IMR-90 (cell line): ENCODE measurements at regions not wholly inside any gene's neighbourhood (a gene's known extent, or its start where the extent isn't known, plus 50 kb on each side); places are given as distances from the start of the nearest gene placed in this dataset.

Source experiments
- ATAC-seq: fragments of 200-7000 bp; cut with Tn5 transposase; 2 replicates; pipeline ENCODE4 v1.9.1; 2020; ENCODE audit warnings: low read depth, mild to moderate bottlenecking, moderate library complexity
- BruUV-seq: library from RNA; stranded (reverse); fragments of 400-500 nt; replicated peaks from 2 replicates; lab custom pipeline; 2021; lab: Mats Ljungman, UMichigan
- CTCF ChIA-PET: fragments of 300-600 bp; formaldehyde crosslinking; extraction: SDS; loops from one replicate; lab custom pipeline; 2021; ENCODE audit warnings: antibody characterized with exemption; lab: Yijun Ruan, JAX
- POLR2A ChIA-PET: fragments of 300-600 bp; sonication (Branson Sonifier 250); formaldehyde crosslinking; loops from one replicate; lab custom pipeline; 2022; ENCODE audit warnings: antibody characterized with exemption; ENCODE audit not compliant: unreplicated experiment; lab: Charles Lee
- DNase-seq: peaks from one replicate; pipeline ENCODE4 v3.0.0; 2013
- H2AFZ ChIP-seq: replicated peaks from 2 replicates; pipeline ENCODE3; 2013; ENCODE audit warnings: low read length, mild to moderate bottlenecking; ENCODE audit not compliant: poor library complexity
- H2AK5ac ChIP-seq: 2 replicates; pipeline ENCODE4 v1.6.1; 2013; ENCODE audit warnings: low read depth, low read length, inconsistent platforms
- H2AK9ac ChIP-seq: replicated peaks from 2 replicates; pipeline ENCODE3; 2013; ENCODE audit warnings: mild to moderate bottlenecking, low read depth, low read length, moderate library complexity; ENCODE audit not compliant: poor library complexity
- H2BK120ac ChIP-seq: 2 replicates; pipeline ENCODE4 v1.6.1; 2013; ENCODE audit warnings: low read depth, low read length, inconsistent platforms
- H2BK15ac ChIP-seq: 3 replicates; pipeline ENCODE4 v1.6.1; 2013; ENCODE audit warnings: low read depth, low read length, inconsistent platforms
- H2BK20ac ChIP-seq: 2 replicates; pipeline ENCODE4 v1.6.1; 2013; ENCODE audit warnings: low read depth, mild to moderate bottlenecking, inconsistent platforms, low read length, moderate library complexity
- H2BK5ac ChIP-seq: 2 replicates; pipeline ENCODE4 v1.6.1; 2013; ENCODE audit warnings: mild to moderate bottlenecking, low read depth, low read length, inconsistent platforms; ENCODE audit not compliant: poor library complexity, severe bottlenecking
- H3K14ac ChIP-seq: replicated peaks from 2 replicates; pipeline ENCODE4 v1.6.1; 2013; ENCODE audit warnings: low read depth, low read length, inconsistent platforms
- H3K18ac ChIP-seq: 2 replicates; pipeline ENCODE4 v1.6.1; 2013; ENCODE audit warnings: low read depth, low read length, control low read depth
- H3K23ac ChIP-seq: 2 replicates; pipeline ENCODE4 v1.6.1; 2013; ENCODE audit warnings: low read depth, low read length, inconsistent platforms
- H3K27ac ChIP-seq: 2 replicates; pipeline ENCODE4 v1.5.1; 2013; ENCODE audit warnings: mild to moderate bottlenecking, control low read depth, low read length; ENCODE audit not compliant: insufficient read depth
- H3K27me3 ChIP-seq: 2 replicates; pipeline ENCODE4 v1.6.1; 2013; ENCODE audit warnings: low read length; ENCODE audit not compliant: control insufficient read depth, insufficient read depth
- H3K36me3 ChIP-seq: 2 replicates; pipeline ENCODE4 v1.6.1; 2013; ENCODE audit warnings: low read length, mixed read lengths; ENCODE audit not compliant: control insufficient read depth, insufficient read depth
- H3K4ac ChIP-seq: 2 replicates; pipeline ENCODE4 v1.6.1; 2013; ENCODE audit warnings: low read depth, low read length, inconsistent platforms
- H3K4me1 ChIP-seq: 2 replicates; pipeline ENCODE4 v1.6.1; 2013; ENCODE audit warnings: low read length, mixed read lengths; ENCODE audit not compliant: control insufficient read depth, insufficient read depth
- H3K4me2 ChIP-seq: 2 replicates; pipeline ENCODE4 v1.6.1; 2013; ENCODE audit warnings: low read depth, mild to moderate bottlenecking, control low read depth, low read length, moderate library complexity
- H3K4me3 ChIP-seq: 2 replicates; pipeline ENCODE4 v1.5.1; 2013; ENCODE audit warnings: low read depth, mild to moderate bottlenecking, control low read depth, low read length, moderate library complexity; ENCODE audit not compliant: insufficient read depth
- H3K56ac ChIP-seq: 2 replicates; pipeline ENCODE4 v1.6.1; 2013; ENCODE audit warnings: low read length, inconsistent platforms; ENCODE audit not compliant: insufficient read depth; ENCODE audit errors: extremely low read depth
- H3K79me1 ChIP-seq, 2 experiments: 2 replicates each; pipeline ENCODE4 v1.6.1; 2013; ENCODE audit warnings: low read length in 2 of 2, inconsistent platforms in 1 of 2, low read depth in 1 of 2
- H3K9ac ChIP-seq: 2 replicates; pipeline ENCODE4 v1.6.1; 2013; ENCODE audit warnings: low read depth, low read length, control low read depth
- H3K9me1 ChIP-seq: 2 replicates; pipeline ENCODE4 v1.6.1; 2013; ENCODE audit warnings: low read length, inconsistent platforms; ENCODE audit not compliant: insufficient read depth
- H3K9me3 ChIP-seq: 2 replicates; pipeline ENCODE4 v1.6.1; 2013; ENCODE audit warnings: low read length; ENCODE audit not compliant: control insufficient read depth, insufficient read depth
- H4K20me1 ChIP-seq: 2 replicates; pipeline ENCODE4 v1.6.1; 2013; ENCODE audit warnings: low read length, inconsistent platforms; ENCODE audit not compliant: insufficient read depth
- H4K5ac ChIP-seq: 2 replicates; pipeline ENCODE4 v1.6.1; 2013; ENCODE audit warnings: mild to moderate bottlenecking, low read depth, low read length, control low read depth
- H4K8ac ChIP-seq, 2 experiments: 2 replicates each; pipeline ENCODE4 v1.6.1; 2013; ENCODE audit warnings: low read depth in 2 of 2, low read length in 2 of 2, control low read depth in 1 of 2, inconsistent platforms in 1 of 2
- H4K91ac ChIP-seq: 2 replicates; pipeline ENCODE4 v1.6.1; 2013; ENCODE audit warnings: low read depth, low read length, inconsistent platforms; ENCODE audit not compliant: insufficient read depth
- BHLHE40 ChIP-seq: fragments of 150-350 bp; IDR thresholded peaks from 2 replicates; pipeline ENCODE4 v1.6.1; 2016; ENCODE audit warnings: mild to moderate bottlenecking, low read depth, low read length
- CEBPB ChIP-seq: IDR thresholded peaks from 2 replicates; pipeline ENCODE4 v1.6.1; 2012; ENCODE audit warnings: low read depth, low read length, improper control_type of control experiment
- CTCF ChIP-seq: conservative IDR thresholded peaks from 2 replicates; pipeline ENCODE4 v1.5.1; 2012; ENCODE audit warnings: mild to moderate bottlenecking, low read depth, low read length, improper control_type of control experiment
- FOS ChIP-seq: fragments of 150-350 bp; IDR thresholded peaks from 2 replicates; pipeline ENCODE4 v1.6.1; 2016; ENCODE audit warnings: low read depth, low read length
- MXI1 ChIP-seq: IDR thresholded peaks from 2 replicates; pipeline ENCODE4 v1.6.1; 2012; ENCODE audit warnings: low read depth, mild to moderate bottlenecking, low read length, moderate library complexity, borderline replicate concordance
- POLR2A ChIP-seq: IDR thresholded peaks from 2 replicates; pipeline ENCODE4 v1.6.1; 2012; ENCODE audit warnings: mild to moderate bottlenecking, low read depth, low read length
- RAD21 ChIP-seq: IDR thresholded peaks from 2 replicates; pipeline ENCODE4 v1.6.1; 2012; ENCODE audit warnings: low read length, improper control_type of control experiment
- RCOR1 ChIP-seq: IDR thresholded peaks from 2 replicates; pipeline ENCODE4 v1.6.1; 2012; ENCODE audit warnings: mild to moderate bottlenecking, low read length, improper control_type of control experiment; ENCODE audit not compliant: insufficient replicate concordance
- RFX5 ChIP-seq: IDR thresholded peaks from 2 replicates; pipeline ENCODE4 v1.8.0; 2012; ENCODE audit warnings: low read depth, mild to moderate bottlenecking, low read length, moderate library complexity
- USF2 ChIP-seq: fragments of 150-350 bp; IDR thresholded peaks from 2 replicates; pipeline ENCODE4 v1.6.1; 2017; ENCODE audit warnings: mild to moderate bottlenecking, antibody characterized with exemption, low read length, low read depth
- WGBS, 2 experiments: methylation state at CpG; one replicate each; pipeline versions ENCODE4 v1.1.5 to v1.1.7; 2013; ENCODE audit warnings: missing lambda C conversion rate in 2 of 2; ENCODE audit not compliant: insufficient read length in 1 of 2; ENCODE audit errors: extremely low coverage in 2 of 2; 5-methylcytosine and 5-hydroxymethylcytosine counted together
- dilution Hi-C: fragments of 300-500 bp; cut with HindIII; formaldehyde crosslinking; loops from one replicate; pipeline ENCODE4 v1.14.3; 2018; ENCODE audit warnings: low sequenced_read_pairs; ENCODE audit not compliant: unreplicated experiment
- in situ Hi-C: fragments of 300-500 bp; cut with MboI; formaldehyde crosslinking; loops from 3 replicates; pipeline ENCODE4 v1.14.3; 2019; ENCODE audit warnings: low sequenced_read_pairs, inconsistent platforms, mixed read lengths
- intact Hi-C: fragments of 100-400 bp; cut with micrococcal nuclease; formaldehyde crosslinking; loops from 2 replicates; pipeline ENCODE4 v1.10.0; 2022

GRCh38 chr2:128628996-128629395 lies 310.3 kb upstream of the HS6ST1 start:
- ATAC-seq (no peak), DNase-seq (no peak)
- Histone ChIP-seq H3K18ac (no peak overlapping the region), H4K91ac (no peak overlapping the region), H3K23ac (no peak overlapping the region), H2BK5ac (no peak overlapping the region), H3K79me1 (no peaks in the 10 kb centered on the region), H3K27ac (no peak overlapping the region), H2BK15ac (no peak overlapping the region), H3K4ac (no peak overlapping the region), H3K4me2 (no peak overlapping the region), H3K9me3 (no peaks in the 10 kb centered on the region), H2BK120ac (no peak overlapping the region), H4K8ac (no peak overlapping the region), H4K20me1 (no peaks in the 10 kb centered on the region), H2AK9ac (no peak overlapping the region), H3K14ac (no peak overlapping the region), H4K5ac (no peak overlapping the region), H3K9me1 (no peaks in the 10 kb centered on the region), H3K27me3 (peaks cover 3% of the 10 kb centered on the region), H3K36me3 (no peaks in the 10 kb centered on the region), H2AK5ac (no peak overlapping the region), H2AFZ (no peak overlapping the region), H3K4me3 (no peak overlapping the region), H3K9ac (no peak overlapping the region), H3K56ac (no peak overlapping the region), H3K4me1 (peaks cover 8% of the 10 kb centered on the region), H2BK20ac (no peak overlapping the region)
- TF ChIP-seq MXI1 (no peak), CEBPB (no peak), RCOR1 (no peak), USF2 (no peak), POLR2A (no peak), CTCF (no peak), RFX5 (no peak), RAD21 (no peak), BHLHE40 (no peak), FOS (no peak)
- in situ Hi-C loops (loop anchor here (10.0 kb wide), 1 partner anchor 304 kb away; no protein-coding TSS in a partner anchor), dilution Hi-C loops (no loop called here), intact Hi-C loops (no loop called here)
- BruUV-seq, result no TSS peak
- CTCF ChIA-PET, result no interaction called here
- POLR2A ChIA-PET, result no interaction called here
- 67% methylated on average over 1 of the region's 6 CpGs; no CpG with 5 or more reads in 1 of the 2 experiments for WGBS, 2 experiments
